HG02571 (cell line): ENCODE measurements at regions not wholly inside any gene's neighbourhood (a gene's known extent, or its start where the extent isn't known, plus 50 kb on each side); places are given as distances from the start of the nearest gene placed in this dataset.
"Not testable (repeated sequence)": the region's sequence is repeated elsewhere in the genome, so short reads cannot be mapped to it uniquely, and the experiment has no call there.

Experiments
- ATAC-seq: cut with Tn5 transposase; IDR thresholded peaks from one replicate; pipeline ENCODE4 v1.9.1; 2021; ENCODE audit warnings: mild to moderate bottlenecking, moderate library complexity; ENCODE audit not compliant: unreplicated experiment

- ATAC-seq = no peak
Measured at GRCh38 chr20:56914532-56914931, 285.4 kb downstream of the TFAP2C start.

DNA sequence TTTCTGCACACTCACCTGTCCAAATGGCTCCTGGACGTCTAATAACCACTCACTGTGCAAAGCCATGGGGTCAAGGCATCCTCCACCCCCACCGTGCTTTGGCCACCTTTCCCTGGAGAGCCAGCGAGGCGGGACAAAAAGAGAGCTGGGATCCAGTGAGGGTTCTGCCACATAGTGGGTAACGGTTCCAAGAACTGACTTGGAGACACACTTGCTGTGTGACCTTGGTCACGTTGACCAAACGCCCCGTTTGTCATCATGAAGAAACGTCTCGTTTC lies 287.2 kb downstream of the TFAP2C start:
- no peak for ATAC-seq

- not testable (repeated sequence) for ATAC-seq
Measured at GRCh38 chr20:56920041-56920440, 290.9 kb downstream of the TFAP2C start.

DNA sequence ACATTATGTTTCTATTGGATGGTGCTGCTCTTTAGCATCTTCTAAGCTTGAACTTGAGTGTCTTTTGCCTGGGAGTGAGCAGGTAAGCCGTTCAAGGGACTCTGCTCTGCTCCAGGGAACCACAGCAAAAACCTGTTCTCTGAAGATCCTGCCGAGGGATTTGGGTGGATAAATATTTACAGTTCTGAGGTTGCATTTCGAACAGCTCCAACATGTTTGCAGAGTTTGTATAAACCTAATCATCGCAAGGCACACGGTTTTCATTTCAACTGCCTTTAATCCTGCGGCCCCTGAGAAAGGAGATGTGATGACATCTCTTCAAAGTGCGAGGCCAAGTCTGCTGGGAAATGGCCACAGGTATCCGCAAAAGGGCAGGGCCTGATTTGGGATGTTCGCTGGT lies 293.4 kb downstream of the TFAP2C start:
- no peak for ATAC-seq

GRCh38 chr20:56924292-56925081 lies 295.4 kb downstream of the TFAP2C start:
- ATAC-seq = no peak

GRCh38 chr20:56925082-56925830 lies 296.1 kb downstream of the TFAP2C start:
- ATAC-seq = no peak

- no peak for ATAC-seq
Measured at GRCh38 chr20:56925831-56926170, 296.7 kb downstream of the TFAP2C start.

- no peak for ATAC-seq
Measured at GRCh38 chr20:56926501-56926900, 297.4 kb downstream of the TFAP2C start.

DNA sequence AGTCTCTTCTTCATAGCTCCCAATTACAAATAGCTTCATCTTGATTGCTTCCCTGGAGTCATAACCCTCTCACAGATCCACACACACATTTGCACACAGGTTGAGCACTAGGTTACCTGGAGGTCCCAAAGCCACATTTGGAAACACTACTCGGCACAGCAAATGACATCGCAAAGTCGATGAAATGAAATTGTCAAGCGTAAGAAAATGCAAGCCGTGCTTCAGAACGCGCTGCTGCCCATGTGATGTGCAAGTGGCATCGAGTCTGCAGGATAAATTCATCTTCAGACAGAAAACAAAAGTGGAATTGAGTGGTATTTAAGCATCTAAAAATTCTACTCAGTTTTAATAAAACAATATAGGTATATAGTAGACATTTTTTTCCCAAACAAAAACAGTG lies 298.0 kb downstream of the TFAP2C start:
- ATAC-seq = no peak

- no peak for ATAC-seq
Measured at GRCh38 chr20:56928007-56928406, 298.9 kb downstream of the TFAP2C start.

- ATAC-seq = no peak
Measured at GRCh38 chr20:56929606-56930005, 300.5 kb downstream of the TFAP2C start.

DNA sequence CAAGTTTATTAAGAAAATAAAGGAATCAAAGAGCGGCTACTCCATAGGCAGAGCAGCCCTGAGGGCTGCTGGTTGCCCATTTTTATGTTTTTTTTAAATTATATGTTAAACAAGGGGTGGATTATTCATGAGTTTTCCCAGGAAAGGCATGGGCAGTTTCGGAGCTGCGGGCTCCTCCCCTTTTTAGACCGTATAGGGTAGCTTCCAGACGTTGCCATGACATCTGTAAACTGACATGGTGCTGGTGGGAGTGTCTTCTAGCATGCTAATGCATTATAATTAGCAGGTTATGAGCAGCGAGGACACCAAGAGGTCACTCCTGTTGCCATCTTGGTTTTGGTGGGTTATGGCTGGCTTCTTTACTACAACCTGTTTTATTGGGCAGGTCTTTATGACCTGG lies 301.8 kb downstream of the TFAP2C start:
- ATAC-seq = no peak

DNA sequence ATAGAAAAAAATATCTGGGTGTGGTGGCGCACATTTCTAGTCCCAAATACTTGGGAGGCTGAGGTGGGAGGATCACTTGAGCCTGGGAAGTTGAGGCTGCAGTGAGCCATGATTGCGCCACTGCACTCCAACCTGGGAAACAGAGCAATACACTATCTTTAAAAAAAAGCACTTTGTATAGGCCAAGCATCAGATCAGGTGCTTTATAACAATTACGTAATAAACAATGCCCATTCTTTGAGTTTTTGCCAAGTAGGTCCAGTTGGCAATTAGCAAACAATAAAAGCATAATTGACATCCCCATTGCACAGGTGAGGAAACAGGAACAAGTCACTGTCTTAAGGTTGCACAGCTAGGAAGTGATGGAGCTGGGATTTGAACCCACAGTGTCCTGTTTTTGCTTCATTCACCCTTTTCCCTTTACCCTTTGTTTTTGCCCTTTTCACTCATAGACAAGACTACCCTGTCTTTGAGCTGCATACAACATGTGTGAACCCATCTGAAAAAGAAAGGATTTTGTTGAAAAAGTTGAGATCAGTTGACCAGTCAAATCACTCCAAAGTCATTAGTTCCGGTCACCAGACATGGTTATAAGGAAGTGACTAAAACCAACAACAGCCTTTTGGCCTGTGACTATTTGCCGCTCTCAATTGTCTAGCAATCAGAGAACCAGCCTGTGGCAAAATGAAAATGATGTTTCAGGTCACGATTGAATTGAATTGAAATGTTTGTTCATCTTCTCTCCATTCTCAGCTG lies 303.6 kb downstream of the TFAP2C start:
- ATAC-seq = no peak

GRCh38 chr20:56933331-56933698 lies 304.2 kb downstream of the TFAP2C start:
- no peak for ATAC-seq

DNA sequence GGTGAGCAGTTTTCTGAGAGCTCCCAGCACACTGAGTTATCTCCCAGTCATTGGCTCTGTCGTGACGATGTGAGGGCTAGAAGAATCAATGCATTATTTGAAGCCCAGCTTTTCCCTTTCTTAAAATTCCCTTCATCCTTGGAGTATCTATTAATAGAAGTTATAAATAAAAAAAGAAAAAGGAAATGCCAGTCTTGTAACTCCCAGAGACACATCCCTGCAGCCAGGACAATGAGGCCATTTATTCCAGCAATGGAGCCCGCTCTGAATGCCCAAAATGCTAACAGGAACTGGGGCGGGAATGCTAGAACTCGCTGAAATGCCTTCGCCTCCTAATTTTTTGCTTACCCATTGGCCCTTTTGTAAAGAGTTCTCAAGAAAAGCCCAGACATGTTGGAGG lies 305.8 kb downstream of the TFAP2C start:
- ATAC-seq = no peak

- ATAC-seq = no peak
Measured at GRCh38 chr20:56940466-56940865, 311.4 kb downstream of the TFAP2C start.

DNA sequence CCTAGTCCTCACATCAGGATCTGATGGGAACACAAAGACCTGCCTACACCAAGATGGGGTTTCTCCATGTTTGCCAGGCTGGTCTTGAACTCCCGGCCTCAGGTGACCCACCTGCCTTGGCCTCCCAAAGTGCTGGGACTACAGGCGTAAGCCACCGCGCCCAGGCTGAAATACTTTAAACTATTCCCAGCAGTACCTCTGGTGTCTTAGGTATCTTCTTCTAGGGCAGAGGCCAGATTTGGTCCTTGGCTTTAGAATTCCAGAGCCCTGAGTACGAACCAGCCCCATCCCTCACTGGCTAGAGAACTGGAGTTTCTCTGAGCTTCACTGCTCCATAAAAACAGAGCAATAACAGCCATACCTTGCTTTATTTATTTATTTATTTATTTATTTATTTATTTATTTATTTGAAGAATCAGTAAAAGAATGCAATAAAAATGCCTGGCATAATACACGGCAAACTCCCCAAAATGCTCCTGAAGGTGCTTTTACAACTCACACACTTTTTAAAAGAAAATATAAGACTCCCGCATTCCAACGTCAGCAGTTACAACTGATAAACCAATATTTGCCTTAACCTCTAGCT lies 312.1 kb downstream of the TFAP2C start:
- no peak for ATAC-seq

- ATAC-seq = no peak
Measured at GRCh38 chr20:56943946-56944945, 315.1 kb downstream of the TFAP2C start.

GRCh38 chr20:56945057-56945456 lies 316.0 kb downstream of the TFAP2C start:
- ATAC-seq = no peak

DNA sequence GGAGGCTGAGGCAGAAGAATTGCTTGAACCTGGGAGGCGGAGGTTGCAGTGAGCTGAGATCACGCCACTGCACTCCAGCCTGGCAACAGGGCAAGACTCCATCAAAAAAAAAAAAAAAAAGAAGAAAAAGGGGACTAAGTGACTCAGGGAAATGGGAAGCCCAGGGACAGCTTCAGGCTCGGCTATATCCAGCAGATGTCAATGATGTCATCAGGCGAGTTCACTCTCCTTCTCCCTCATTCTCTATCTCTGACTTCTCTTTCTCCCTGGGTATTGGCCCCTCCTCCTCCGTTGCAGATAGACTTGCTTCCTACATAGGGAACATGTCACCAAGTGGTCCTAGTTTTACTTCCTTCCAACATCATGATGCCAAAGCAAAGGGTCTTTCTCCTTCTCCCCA lies 316.8 kb downstream of the TFAP2C start:
- no peak for ATAC-seq
